ENCODE measurements at regions not wholly inside any gene's neighbourhood (a gene's known extent, or its start where the extent isn't known, plus 50 kb on each side); places are given as distances from the start of the nearest gene placed in this dataset.

GRCh38 chr4:60611762-60612496 lies 588.2 kb upstream of the ADGRL3 start:
- in situ Hi-C loops (cut with MboI) (no loop called here), intact Hi-C loops (cut with micrococcal nuclease; ENCODE audit: unreplicated experiment) (no loop called here)
- no peaks in the 10 kb centered on the region for H3K4me1 ChIP-seq (ENCODE audit: control insufficient read depth, insufficient read depth, low read length)
- no TSS peak for BruUV-seq (replicated peaks)
- H3K9me3 ChIP-seq (replicated peaks; ENCODE audit: control insufficient read depth, insufficient read depth, low read length), result no peaks in the 10 kb centered on the region
- 30% methylated on average over 9 of the region's 9 CpGs for WGBS (ENCODE audit: insufficient coverage, insufficient replicate concordance, low lambda C conversion rate, missing lambda C conversion rate)
- no peak overlapping the region for H3K27ac ChIP-seq (ENCODE audit: control insufficient read depth, insufficient read depth)
- no peaks in the 10 kb centered on the region for H4K20me1 ChIP-seq (ENCODE audit: control insufficient read depth, insufficient read depth)
- H3K36me3 ChIP-seq (ENCODE audit: control insufficient read depth in 2 of 2, insufficient read depth in 2 of 2, low read length in 1 of 2), result no peaks in the 10 kb centered on the region
- SMC1A ChIA-PET (ENCODE audit: uncharacterized antibody, unreplicated experiment), result no interaction called here
- CTCF ChIA-PET, result interaction anchor here (0.5 kb wide), 1 partner anchor 1142 kb away, joined by 3 read pairs; no protein-coding TSS in a partner anchor
- no peak overlapping the region for H3K4me2 ChIP-seq (ENCODE audit: control insufficient read depth, insufficient read depth)
- no peak overlapping the region for H3K9ac ChIP-seq (ENCODE audit: control insufficient read depth, insufficient read depth, low read length)
- no peak overlapping the region for H2AFZ ChIP-seq (ENCODE audit: control insufficient read depth, low read depth, low read length)
- RAD21 ChIA-PET (ENCODE audit: unreplicated experiment), result no interaction called here
- DNase-seq (ENCODE audit: low read depth, low spot score) (no peak), FAIRE-seq (no peak), ATAC-seq (no peak)
- H3K4me3 ChIP-seq, result no peak overlapping the region
- H3K27me3 ChIP-seq (replicated peaks in 1 of 2; ENCODE audit: control insufficient read depth in 2 of 2, insufficient read depth in 2 of 2, low read length in 1 of 2), result no peaks in the 10 kb centered on the region
- POLR2A ChIA-PET, result no interaction called here
- H3K79me2 ChIP-seq (ENCODE audit: control insufficient read depth, insufficient read depth, low read length), result no peaks in the 10 kb centered on the region
- TF ChIP-seq RAD21 (IDR thresholded peaks at IDR 0.05; ENCODE audit: insufficient read depth, low read depth, low read length) (no peak), MXI1 (IDR thresholded peaks at IDR 0.05; ENCODE audit: low read depth, low read length) (no peak), MTA3 (IDR thresholded peaks at IDR 0.05; ENCODE audit: borderline replicate concordance, low read length) (no peak), MYB (IDR thresholded peaks at IDR 0.05; ENCODE audit: borderline replicate concordance, low read depth, low read length) (no peak), CEBPB (IDR thresholded peaks at IDR 0.05; ENCODE audit: borderline replicate concordance in 1 of 2, low read depth in 2 of 2, low read length in 2 of 2) (no peak), RUNX3 (IDR thresholded peaks at IDR 0.05; ENCODE audit: low read length) (no peak), FOS (IDR thresholded peaks at IDR 0.05; ENCODE audit: borderline replicate concordance, extremely low read depth, insufficient read length) (no peak), SIN3A (IDR thresholded peaks at IDR 0.05; ENCODE audit: low read depth, low read length) (no peak), SMC3 (IDR thresholded peaks at IDR 0.05; ENCODE audit: borderline replicate concordance, low read length) (no peak), CEBPZ (IDR thresholded peaks at IDR 0.05; ENCODE audit: low read depth, low read length) (no peak), FOXK2 (IDR thresholded peaks at IDR 0.05) (no peak), ZNF592 (IDR thresholded peaks at IDR 0.05) (no peak), CREB1 (IDR thresholded peaks at IDR 0.05; ENCODE audit: low read depth) (no peak), MLLT1 (IDR thresholded peaks at IDR 0.05) (no peak)

Measured in GM12878 (cell line).